ENCODE measurements at regions not wholly inside any gene's neighbourhood (a gene's known extent, or its start where the extent isn't known, plus 50 kb on each side); places are given as distances from the start of the nearest gene placed in this dataset.

- FAIRE-seq: no peak
Measured at GRCh38 chr14:45308745-45309397, 55.9 kb upstream of the MIS18BP1 start.

Data from islet of Langerhans (tissue), 1 donor.